ENCODE measurements at regions not wholly inside any gene's neighbourhood (a gene's known extent, or its start where the extent isn't known, plus 50 kb on each side); places are given as distances from the start of the nearest gene placed in this dataset.
"Not testable (repeated sequence)": the region's sequence is repeated elsewhere in the genome, so short reads cannot be mapped to it uniquely, and the experiment has no call there.

GRCh38 chr18:14189858-14190257, 57.6 kb upstream of the ZNF519 start:
- in situ Hi-C loops (cut with MboI; ENCODE audit: low pct_ligation_motif_present in 1 of 4, low pct_unique_long_range_greater_than_20kb in 1 of 4, low sequenced_read_pairs in 3 of 4): no loop called here
- Histone ChIP-seq H3K27me3 (no peaks in the 10 kb centered on the region), H3K4me3 (no peak overlapping the region), H3K36me3 (no peaks in the 10 kb centered on the region), H3K27ac (no peak overlapping the region), H3K4me1 (no peaks in the 10 kb centered on the region), H3K9me3 (no peaks in the 10 kb centered on the region)
- 0 to 22% methylated on average over 1 of the region's 1 CpG for WGBS, 2 donors (ENCODE audit: low coverage in 1 of 2)
- no peak for TF ChIP-seq POLR2A (IDR thresholded peaks at IDR 0.05)
- no peak for TF ChIP-seq POLR2AphosphoS5 (IDR thresholded peaks at IDR 0.05)
- intact Hi-C loops (cut with DNase I; ENCODE audit: low total_unique reads): no loop called here
- no peak for DNase-seq

- not testable (repeated sequence) for H3K27ac ChIP-seq, DNase-seq
- 82 to 93% methylated on average over 4 of the region's 4 CpGs for WGBS, 2 donors (ENCODE audit: low coverage in 1 of 2)
These were observed 56.6 kb upstream of the ZNF519 start for GRCh38 chr18:14188751-14189406.

More at GRCh38 chr18:14188751-14189406, 56.6 kb upstream of the ZNF519 start:
- H3K4me3 ChIP-seq; intact Hi-C loops (cut with DNase I; ENCODE audit: low total_unique reads); H3K4me1 ChIP-seq; in situ Hi-C loops (cut with MboI; ENCODE audit: low pct_ligation_motif_present in 1 of 4, low pct_unique_long_range_greater_than_20kb in 1 of 4, low sequenced_read_pairs in 3 of 4); H3K9me3 ChIP-seq; H3K27me3 ChIP-seq; H3K36me3 ChIP-seq: not testable (repeated sequence)

Small RNA genes in the stretch of these regions (small RNA-seq; reads per million reads assigned to genes)
- gene RNU6-316P: 0 reads per million in 4 donors
